ENCODE measurements at regions not wholly inside any gene's neighbourhood (a gene's known extent, or its start where the extent isn't known, plus 50 kb on each side); places are given as distances from the start of the nearest gene placed in this dataset.
"Not testable (repeated sequence)": the region's sequence is repeated elsewhere in the genome, so short reads cannot be mapped to it uniquely, and the experiment has no call there.

DNA sequence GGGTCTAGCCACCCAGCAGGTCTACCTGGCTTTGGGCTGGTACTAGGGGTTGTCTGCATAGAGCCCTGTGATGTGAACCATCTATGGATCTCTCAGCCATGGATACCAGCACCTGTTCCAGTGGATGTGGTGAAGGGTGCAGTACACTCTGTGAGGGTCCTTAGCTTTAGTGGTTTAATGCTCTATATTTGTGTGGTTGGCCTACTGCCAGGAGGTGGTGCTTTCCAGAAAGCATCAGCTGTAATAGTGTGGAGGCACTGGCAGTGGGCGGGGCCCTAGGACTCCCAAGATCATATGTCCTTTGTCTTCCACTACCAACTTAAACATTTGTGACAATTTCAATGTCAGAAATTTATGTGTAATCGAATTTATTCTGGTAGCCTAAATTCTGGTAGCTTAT is 1065.1 kb downstream of the RPIA start:
- not testable (repeated sequence) for DNase-seq (ENCODE audit: low read depth)

DNA sequence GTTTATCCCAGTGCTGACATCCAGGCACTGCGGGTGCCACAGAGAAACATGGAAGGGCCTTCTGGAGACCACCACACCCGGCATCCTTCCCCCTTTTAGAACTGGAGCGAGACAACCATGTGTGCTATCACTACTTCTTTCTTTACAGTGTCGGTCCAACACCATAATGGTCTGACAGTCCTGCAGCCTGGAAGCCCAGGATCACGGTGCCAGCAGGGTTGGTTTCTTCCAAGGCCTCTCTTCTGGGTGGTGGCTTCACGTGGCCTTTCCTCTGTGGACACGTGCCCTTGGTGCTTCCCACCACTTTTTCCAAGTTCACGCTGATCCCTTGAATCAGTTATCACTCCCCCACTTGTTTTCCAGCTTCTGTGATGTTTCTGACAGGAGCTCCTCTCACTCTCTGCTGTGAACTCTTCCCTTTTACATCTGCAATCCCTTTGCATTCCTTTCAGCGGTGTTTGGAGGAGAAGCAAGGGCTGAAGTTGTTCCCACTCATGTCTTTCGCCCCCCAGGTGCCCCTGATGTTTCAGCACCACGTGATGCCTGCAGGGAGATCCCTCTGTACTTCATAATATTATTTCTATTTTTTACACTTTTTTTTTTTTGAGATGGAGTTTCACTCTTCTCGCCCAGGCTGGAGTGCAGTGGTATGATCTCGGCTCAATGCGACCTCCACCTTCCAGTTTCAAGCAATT is 1067.0 kb downstream of the RPIA start:
- DNase-seq (ENCODE audit: low read depth), result not testable (repeated sequence)

DNA sequence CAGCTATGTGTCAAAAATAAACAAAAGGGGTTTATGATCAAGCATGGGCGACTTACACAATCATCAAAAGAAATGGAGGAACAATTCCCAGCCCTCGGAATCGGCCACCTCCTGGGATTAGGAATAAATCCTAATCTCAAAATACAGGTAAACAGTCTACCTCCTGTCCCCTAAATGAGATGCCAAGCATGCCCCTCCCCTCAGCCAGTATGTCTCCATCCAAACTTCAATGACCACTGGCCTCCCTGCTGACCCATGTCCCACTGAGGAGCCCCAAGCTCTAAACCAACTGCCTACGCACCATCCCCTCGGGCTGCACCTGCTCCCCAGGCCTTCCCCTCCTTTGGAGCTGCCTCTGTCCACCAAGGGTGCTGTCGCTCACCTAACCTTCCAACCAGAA is 1069.3 kb downstream of the RPIA start:
- DNase-seq (ENCODE audit: low read depth), result not testable (repeated sequence)

DNA sequence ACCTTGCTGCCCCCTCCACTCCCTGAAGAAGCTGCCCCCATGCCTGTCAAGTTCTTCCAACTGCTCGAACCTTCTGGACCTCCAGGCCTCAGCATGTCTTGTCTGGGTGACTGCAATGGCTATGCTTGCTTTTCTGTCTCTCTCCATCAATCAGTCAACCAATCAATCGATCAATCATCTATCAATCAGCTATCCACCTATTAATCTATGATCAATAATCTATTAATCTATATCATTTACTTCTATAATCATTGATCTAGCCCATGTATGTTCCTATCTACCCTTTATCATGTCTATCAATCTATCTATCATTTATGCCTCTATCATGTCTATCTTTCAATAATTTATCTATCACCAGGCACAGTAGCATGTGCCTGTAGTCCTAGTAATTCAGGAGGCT is 1069.7 kb downstream of the RPIA start:
- not testable (repeated sequence) for DNase-seq (ENCODE audit: low read depth)

DNA sequence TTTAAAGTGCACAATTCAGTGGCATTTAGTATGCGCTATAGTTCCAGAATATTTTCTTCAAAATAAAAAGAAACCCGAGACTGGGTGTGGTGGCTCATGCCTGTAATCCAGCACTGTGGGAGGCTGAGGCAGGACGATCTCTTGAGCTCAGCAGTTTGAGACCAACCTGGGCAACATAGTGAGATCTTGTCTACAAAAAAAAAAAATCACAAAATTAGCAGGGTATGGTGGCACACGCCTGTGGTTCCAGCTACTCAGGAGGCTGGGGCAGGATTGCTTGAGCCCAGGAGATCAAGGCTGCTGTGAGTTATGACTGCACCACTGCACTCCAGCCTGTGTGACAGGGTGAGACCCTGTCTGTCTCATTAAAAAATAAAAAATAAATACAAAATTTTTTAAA is 1070.4 kb downstream of the RPIA start:
- DNase-seq (ENCODE audit: low read depth), result not testable (repeated sequence)

DNA sequence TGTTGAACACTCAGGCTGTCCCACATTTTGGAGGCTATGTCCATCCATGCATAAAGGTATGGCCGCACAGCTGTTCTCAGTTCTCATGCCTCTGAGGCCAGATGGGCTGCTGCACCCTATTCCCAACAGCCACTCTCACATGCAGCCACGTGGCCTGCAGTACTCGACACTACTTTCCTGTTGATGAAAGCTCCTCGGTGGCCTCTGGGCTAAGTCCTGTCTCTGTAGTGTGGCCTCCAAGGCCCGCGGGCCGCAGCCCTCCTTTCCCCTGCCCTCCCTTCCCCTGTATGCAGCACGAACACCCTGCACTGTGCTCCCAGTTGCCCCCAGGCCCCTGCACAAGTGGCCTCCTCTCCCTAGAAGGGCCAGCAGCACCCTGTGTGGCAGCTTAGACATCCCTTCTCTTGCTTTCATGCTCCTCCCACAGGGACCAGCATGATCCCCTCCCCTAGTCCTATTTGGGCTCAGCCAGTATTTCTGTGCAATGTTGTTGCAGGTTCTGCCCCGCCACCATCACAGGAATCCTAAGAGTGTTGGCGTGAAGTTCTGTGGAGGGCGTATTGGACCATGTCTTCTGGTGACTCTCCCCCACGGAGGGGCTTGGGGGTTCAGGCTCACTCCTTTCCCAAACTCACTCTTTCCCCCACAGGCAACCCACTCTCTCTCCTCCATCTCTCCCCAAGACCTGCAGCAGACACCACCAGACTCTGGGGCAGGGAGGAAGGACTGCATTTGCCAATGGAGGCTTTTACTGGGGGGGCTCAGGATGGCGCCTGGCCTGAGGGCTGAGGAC is 1071.2 kb downstream of the RPIA start:
- DNase-seq (ENCODE audit: low read depth), result not testable (repeated sequence)

DNA sequence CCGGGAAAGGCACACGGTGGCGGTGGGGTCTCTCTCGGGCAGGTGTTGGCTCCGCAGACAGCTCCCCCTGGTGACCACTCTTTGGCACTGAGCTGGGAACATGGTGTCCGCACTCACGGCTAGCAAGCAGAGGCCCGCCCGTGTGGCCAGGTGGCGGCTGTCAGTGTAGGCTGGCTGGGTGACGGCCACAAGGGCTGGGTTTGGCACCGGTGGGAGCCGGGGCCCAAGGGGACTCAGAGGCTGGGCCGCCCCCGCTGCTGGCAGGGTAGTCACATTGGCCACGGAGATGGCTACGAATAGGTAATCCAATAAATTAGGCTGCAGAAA is 1071.7 kb downstream of the RPIA start:
- DNase-seq (ENCODE audit: low read depth), result no peak

DNA sequence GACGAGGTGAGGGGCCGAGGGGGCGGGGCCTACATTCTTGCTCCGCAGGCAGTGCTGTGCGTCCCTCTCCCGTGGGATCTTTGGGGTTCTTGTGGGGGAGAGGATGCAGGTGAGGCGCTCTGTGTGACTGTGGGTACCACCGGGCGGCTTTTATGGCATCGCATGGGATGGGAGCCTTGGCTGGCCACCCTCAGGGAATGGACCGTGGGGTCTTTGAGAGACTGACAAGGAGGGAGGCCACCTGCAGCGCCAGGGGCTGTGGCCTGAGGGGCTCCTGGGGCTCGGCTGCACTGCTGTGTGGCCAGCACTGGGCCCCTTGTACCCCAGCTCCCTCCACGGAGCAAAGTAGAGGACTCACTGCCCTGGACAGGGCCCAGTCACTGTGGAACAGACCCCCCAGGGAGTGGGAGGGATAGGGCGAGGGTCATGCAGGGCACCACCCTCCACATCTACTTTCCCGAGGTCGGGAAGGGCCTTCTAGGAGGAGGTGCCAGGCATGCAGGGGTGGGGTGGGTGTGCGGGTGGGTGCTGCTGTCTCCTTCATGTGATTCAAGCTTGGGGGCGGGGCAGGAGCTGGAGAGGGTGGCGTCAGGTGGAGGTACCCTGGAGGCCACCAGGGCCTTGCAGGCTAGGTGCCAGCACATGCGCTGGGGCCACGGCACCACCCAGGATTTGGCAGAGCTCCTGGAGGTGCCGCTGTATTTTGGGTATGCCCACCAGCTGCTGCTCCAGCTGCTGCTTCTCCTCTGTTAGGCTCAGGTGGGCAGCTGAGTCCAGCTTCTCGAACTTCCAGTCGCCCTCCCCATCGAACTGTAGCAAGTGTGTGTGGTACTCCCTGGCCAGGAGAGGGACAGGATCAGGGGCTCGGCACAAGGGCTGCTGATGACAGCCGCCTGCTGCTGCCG is 1072.4 kb downstream of the RPIA start:
- no peak for DNase-seq (ENCODE audit: low read depth)

DNA sequence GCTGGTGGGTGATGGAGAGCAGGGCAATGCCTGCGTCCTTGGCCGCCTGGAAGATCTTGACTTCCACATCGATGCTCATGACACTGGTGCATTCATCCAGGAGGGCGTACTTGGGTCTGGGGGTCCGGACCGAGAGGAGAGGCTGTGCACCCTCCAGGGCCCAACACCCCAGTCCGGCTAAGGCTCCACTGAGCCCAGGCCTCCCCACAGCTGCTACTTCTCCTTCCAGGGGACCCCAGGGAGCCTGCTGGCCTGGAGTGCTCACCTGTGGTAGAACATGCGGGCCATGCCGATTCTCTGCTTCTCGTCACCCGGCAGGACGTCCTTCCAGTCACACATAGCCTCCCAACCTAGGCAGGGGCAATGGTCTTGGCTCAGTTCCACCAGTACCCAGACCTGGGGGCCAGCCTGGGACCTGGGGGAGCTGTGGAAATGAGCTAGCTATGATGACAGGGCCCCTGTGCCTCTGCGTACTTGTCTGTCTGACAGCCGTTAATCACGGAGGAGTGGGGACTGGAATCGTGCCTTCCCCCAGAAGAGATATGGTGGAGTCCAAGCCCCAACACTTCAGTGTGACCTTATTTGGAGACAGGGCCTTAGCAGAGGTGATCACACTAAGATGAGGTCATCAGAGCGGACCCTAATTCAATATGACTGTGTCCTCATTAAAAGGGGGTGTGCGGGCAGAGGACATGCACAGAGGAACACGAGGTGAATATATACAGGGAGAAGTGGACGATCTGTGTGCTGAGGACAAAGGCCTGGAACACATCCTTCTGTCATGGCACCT is 1073.3 kb downstream of the RPIA start:
- not testable (repeated sequence) for DNase-seq (ENCODE audit: low read depth)

DNA sequence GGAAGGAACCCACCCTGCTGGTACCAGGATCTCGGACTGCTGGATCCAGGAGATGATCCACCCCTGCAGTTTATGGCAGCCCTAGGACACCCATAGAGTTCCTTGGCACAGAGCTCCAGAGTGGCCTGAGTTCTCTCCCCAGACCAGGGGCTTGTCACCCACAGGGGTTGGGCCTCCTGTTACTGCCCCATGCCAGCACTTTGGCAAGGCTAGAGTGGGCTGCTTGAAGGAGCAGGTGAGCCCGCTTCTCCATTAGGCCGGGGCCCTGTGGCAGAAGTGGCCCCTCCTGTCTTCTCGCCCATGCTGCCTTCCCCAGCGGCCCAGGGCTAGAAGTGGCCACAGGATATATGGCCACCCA is 1073.9 kb downstream of the RPIA start:
- DNase-seq (ENCODE audit: low read depth), result not testable (repeated sequence)

DNA sequence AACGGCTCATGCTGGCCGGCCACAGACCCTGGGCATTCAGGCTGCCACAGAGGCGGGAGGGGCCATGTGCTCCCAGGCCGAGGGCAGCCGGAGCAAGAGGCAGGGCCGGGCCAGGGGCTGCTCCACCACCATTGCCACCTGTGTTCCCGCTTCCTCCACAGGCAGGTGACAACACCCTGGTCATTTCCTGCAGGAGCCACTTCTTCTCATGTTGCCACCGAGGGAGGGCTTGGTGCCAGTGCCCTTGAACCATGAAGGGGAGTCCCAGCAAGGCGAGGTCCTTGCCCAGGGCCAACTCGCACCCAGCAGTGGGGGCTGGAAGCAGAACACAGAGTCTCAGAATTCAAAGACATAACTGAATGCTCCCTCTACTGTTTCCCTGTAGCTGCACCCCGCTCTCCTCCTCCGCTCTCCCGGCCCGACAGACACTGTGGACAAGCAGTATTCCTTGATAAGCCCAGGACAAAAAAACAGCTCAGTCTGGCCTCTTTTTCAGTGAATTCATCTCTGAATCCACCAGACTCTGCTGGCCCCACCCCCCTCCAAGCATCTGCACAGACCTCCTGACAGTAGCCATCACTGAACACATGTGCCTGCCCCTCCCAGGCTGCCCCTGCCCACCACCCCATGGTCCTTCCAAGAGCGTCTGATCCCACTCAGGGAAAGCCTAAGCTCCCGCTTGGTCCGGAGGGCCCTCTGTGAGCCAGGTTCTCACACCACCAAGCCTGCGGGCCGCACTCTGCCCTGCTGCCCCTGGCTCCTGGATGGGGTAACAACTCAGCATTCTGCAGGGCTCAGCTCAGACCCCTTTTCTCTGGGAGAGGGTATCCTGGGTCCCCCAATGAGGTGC is 1074.9 kb downstream of the RPIA start:
- DNase-seq (ENCODE audit: low read depth), result not testable (repeated sequence)

DNA sequence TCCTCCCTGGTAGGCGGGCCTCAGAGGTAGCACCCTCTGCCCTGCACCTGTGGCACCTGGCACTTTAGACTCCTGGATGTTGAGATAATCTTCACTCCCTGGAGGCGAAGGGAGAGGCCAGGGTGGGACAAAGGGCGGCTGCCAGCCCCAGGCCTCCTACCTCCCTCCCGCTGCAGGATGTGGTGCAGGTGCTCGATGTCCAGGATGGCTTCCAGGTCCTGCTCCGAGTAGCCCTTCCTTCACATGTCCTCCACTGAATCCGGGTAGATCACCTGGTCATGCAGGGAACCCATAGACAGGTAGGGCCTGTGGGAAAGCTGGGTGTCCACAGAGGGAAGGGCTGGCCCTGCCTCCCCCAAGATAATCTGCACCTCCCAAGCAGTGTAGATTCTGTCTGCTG is 1075.6 kb downstream of the RPIA start:
- not testable (repeated sequence) for DNase-seq (ENCODE audit: low read depth)

DNA sequence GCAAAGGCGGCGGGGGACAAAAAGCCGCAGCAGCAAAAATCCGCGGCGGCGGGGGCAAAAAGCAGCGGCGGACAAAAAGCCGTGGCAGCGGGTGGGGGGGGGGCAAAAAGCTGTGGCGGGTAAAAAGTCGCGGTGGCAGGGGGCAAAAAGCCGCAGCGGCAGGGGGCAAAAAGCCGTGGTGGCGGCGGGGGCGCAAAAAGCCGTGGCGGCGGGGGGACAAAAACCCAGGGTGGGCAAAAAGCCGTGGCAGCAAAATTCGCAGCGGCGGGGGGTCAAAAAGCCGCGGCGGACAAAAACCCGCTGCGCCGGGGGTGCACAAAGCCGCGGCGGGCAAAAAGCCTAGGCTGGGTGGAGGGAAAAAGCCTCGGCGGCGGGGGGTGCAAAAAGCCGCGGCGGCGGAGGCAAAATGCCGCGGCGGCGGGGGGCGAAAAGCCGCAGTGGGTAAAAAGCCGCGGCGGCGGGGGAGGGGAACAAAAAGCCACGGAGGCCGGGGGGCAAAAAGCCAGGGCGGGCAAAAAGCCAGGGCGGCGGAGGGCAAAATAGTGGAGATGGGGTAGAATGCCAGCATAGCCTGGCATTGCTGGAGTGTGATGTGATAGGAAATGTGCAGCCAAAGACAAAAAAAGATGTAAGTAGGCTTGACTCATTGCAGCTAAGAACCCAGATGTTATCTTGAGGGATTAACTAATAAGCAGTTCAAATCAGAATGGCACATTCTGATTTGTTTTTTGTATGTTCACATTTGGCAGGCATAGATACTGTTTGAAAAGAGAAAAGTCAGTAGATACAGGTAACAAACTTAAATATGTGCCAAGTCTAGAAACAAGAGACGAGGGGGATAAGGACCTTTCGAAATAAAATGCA is 1076.3 kb downstream of the RPIA start:
- DNase-seq (ENCODE audit: low read depth), result no peak

DNA sequence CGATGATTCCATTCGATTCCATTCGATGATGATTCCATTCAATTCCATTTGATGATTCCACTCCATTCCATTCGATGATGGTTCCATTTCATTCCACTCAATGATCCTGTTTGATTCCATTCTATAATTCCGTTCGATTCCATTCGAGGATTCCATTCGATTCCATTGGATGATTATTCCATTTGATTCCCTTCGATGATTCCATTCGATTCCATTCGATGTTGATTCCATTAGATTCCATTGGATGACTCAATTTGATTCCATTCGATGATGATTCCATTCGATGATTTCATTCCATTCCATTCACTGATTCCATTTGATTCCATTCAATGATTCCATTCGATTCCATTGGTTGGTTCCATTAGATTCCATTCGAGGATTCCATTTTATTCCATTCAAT is 1084.4 kb downstream of the RPIA start:
- no peak for DNase-seq (ENCODE audit: low read depth)

DNA sequence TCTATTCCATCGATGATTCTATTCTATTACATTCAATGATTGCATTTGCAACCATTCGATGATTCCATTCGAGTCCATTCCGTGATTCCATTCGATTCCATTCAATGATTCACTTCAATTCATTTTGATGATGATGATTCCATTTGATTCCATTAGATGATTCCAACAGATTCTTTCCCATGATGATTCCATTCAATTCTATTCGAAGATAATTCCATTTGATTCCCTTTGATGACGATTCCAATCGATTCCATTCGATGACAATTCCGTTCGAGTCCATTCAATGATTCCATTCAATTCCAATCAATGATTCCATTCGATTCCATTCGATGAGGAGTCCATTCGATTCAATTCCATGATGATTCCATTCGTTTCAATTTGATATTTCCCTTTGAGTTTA is 1088.8 kb downstream of the RPIA start:
- no peak for DNase-seq (ENCODE audit: low read depth)

DNA sequence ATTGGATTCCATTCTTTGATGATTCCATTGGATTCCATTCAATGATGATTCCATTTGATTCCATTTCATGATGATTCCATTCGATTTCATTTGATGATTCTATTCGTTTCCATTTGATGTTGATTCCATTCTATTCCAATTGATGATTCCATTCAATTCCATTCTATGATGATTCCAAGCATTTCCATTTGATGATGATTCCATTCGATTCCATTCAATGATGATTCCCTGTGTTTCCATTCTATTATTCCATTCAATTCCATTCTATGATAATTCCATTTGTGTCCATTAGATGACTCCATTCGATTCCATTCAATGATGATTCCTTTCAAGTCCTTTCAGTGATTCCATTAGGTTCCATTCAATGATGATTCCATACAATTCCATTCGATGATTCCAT is 1090.5 kb downstream of the RPIA start:
- no peak for DNase-seq (ENCODE audit: low read depth)

DNA sequence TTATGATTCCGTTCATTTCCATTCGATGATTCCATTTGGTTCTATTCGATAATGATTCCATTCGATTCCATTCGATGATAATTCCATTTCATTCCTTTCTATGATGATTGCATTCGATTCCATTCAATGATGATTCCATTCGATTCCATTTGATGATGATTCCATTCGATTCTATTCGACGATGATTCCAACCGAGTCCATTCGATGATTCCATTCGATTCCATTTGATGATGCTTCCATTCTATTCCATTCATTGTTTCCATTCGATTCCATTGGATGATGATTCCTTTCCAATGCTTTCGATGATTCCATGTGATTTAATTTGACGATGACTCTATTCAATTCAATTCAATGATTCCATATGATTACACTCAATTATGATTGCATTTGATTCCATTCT is 1093.5 kb downstream of the RPIA start:
- no peak for DNase-seq (ENCODE audit: low read depth)

DNA sequence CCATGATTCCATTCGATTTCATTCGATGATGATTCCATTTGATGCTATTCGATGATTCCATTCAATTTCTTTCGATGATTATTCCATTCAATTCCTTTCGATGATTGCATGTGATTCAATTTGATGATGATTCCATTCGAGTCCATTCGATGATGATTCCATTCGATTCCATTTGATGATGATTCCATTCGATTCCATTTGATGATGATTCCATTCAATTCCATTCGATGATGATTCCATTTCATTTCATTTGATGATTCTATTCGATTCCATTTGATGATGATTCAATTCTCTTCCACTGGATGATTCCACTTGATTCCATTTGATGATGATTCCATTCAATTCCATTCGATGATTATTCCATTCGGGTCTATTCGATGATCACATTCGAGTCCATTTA is 1094.1 kb downstream of the RPIA start:
- DNase-seq (ENCODE audit: low read depth), result not testable (repeated sequence)

DNA sequence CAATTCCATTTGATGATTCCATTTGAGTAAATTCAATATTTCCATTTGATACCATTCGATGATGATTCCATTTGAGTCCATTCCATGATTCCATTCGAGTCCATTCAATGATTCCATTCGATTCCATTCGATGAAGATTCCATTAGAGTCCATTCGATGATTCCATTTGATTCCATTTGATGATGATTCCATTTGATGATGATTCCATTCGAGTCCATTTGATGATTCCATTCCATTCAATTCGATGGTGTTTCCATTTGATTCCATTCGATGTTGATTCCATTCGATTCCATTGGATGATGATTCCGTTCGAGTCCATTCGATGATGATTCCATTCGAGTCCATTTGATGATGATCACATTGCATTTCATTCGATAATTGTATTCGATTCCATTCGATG is 1095.2 kb downstream of the RPIA start:
- DNase-seq (ENCODE audit: low read depth), result not testable (repeated sequence)

DNA sequence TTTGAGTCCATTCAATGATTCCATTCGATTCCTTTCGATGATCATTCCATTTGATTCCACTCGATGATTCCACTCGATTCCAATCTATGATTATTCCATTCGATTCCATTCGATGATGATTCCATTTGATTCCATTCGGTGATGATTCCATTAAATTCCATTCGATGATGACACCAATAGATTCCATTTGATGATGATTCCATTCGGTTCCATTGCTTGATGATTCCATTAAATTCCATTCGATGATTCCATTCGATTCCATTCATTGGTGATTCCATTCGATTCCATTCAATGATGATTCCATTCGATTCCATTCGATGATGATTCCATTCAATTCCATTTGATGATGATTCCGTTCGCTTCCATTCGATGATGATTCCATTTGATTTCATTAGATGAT is 1104.1 kb downstream of the RPIA start:
- DNase-seq (ENCODE audit: low read depth), result not testable (repeated sequence)

Data from ELR (cell line).